Activated T-cell treated with anti-CD3 and anti-CD28 coated beads for 24 hours (primary cell): ENCODE measurements at regions not wholly inside any gene's neighbourhood (a gene's known extent, or its start where the extent isn't known, plus 50 kb on each side); places are given as distances from the start of the nearest gene placed in this dataset.

ENCODE experiments used
- DNase-seq: peaks from one replicate; pipeline ENCODE4 v3.0.0-alpha.2; 2020; ENCODE audit warnings: low read depth

DNA sequence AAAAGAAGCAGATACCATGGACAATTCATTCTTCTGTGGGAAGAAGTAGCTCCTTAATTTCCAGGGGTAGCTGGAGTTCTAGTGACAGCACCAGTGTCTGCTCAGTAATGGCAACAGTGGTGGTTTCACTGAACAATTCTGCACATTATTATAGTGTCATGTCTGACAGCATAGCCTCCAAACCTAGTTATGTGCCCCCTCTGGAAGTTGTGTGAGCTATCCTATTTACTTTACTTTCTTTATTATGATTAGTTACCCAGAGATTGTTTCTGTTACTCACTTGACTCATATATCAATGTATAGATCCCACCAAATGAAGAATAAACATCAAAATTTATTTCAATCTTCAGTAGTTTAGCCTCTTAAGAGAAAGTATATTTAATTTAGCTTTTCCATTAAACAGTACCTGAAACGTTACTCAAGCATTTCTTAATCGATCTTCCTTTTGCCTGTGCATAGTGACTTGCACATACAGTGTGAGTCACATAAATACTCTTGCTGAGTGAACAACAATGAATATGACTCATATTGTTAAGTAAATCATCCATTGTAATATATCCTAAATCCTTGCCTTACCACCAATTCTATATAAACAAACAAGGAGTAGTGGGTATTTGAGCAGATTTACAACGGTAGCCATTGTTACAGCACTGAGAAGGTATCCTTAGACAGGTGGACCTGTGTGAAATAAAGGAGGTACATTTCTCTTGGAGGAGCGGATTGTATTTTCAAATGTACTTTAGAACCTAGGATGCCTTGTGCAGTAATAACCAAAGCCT, 534.7 kb downstream of the ANKRD50 start:
- no peak for DNase-seq

DNA sequence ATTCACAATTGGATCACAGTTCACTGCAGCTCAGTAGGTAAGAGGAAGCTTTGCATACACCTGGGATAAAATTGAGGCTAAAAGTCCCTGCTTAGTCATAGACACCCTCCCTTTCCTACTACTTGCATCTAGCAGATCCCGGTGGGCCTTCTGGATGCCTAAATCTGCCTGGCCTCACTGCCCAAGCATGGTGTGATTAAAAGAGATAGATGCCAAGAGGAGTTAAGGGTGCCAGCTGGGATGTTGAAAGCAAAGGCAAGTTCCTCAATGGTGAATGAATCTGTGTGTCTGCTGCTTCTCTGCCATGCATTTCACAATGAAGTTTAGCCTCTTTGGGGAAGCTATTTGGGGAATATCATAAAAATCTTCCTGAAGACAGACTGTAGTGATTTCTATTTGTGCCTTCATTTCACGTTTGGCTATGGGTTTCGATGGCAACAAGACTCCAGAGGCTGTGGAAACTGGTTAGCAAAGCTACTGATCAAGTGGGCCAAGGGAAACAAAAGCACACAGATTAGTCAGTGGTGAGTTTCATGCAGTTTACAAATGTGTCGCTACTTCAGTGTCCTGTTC, 534.0 kb downstream of the ANKRD50 start:
- no peak for DNase-seq

DNA sequence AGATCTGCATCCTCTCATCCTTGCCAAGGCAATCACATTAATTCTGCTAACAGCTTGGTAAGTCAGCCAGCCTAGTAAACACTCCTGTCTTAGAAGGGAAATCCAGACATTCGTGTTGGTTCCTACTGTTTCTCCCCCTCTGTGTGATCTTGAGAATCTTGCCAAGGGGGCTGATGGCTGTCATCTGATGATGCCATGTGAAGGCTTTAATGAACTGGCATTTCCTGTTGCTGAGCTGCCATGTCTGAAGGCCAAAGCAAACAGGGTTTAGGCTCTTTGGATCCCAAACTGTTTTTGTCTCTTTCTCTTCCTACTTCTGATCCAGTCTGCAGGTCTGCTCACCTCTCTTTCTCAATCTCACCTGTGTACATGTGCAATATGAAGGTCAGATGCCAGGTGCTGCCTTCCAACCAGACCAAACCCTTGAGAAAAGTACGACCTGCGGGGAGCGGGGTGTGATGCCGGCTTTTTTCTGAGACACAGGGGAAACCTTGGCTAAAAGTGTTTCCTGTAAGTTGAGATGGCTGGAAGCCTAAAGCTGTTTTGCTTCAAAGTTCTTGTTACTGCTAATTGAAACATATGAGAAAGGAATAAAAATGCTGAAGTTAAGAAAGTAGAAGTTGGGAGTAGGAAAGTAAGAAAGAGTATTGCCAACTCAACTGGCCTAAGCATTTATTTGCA, 532.9 kb downstream of the ANKRD50 start:
- DNase-seq = no peak

DNA sequence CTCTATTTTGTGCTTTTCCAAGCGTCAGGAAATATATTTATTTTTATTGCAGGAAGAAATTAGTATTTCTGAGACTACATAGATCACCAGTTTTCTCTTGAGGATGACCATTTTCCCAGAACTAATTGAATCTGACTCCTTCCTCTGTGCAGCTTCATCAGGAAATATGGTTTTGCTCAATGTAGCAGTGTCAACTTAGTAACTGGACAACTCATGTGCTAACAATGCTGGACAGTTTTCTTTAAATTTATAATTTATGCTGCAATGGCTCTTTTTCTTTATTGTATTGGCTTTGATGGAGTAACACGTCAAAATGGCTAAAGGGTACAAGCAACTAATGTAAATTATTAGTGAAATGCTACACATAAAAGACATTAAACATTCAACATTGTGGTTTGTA, 531.5 kb downstream of the ANKRD50 start:
- DNase-seq = no peak

DNA sequence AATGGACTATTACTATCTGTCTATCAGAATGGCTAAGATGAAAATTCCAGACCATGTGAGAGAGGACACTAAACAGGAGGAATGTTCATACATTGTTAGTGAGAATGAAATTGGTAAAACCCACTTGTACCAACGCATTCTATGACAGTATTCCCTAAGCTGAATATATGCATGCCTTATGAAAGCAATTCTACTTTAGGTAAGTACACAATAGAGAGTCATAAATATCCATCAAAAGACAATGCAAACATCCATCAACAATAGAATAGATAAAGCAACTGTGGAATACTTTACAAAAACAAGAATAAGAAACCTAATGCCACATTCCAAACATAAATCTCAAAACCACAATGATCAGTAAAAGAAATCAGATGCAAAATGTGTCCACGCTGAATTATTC, 529.3 kb downstream of the ANKRD50 start:
- no peak for DNase-seq

DNA sequence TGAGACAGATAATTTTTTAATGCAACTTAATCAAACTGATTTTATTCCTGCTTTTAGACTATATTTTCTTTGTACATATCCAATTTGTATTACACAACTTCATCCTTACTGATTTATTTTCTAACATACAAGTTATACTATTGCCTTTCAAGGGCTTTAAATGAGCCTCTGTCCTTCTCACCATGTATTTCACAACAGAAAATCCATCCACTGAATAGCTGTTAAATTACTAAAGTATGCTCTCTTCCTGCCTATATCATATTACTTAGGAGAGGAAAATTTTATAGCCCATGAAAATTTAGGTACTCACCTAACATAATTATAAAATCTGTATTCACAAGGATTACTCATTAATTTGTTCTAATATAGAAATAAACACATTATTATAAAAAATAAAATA, 528.6 kb downstream of the ANKRD50 start:
- no peak for DNase-seq

DNA sequence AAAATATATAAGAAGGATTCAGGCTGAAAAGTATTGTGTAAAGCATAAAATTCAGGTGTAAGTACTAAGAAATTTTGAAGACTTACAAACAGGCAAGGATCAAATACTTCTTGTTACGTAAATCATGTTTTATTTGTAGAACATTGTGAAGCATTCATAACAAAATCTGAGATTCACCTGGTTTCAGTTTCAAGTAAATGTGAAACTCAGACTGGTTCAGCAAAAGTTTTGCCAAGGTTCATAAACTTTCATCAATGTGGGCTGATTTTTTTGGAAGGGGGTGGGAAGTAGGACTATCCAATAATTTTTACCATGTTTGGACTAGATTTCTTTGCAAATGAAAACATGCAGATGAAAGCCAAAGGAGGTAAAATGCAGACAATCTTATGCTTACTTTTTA, 527.7 kb downstream of the ANKRD50 start:
- no peak for DNase-seq

DNA sequence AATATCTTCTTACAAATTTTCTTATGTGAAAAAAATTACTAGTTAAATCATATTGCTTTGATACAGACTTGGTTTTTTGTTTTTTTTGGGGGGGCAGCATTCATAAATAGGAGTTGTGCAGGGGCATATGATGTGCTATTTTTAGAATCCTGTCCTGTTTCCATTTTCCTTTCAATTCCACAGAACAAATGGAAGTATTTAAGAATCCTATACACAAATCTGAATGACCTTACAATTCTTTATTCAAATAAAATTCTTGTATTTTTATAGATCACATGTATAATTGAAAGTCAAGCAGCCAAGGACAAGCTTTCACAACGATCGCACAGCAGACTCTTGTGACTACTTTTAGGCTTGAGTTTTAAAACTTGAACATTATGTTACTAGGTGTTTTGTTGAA, 523.9 kb downstream of the ANKRD50 start:
- DNase-seq = no peak

DNA sequence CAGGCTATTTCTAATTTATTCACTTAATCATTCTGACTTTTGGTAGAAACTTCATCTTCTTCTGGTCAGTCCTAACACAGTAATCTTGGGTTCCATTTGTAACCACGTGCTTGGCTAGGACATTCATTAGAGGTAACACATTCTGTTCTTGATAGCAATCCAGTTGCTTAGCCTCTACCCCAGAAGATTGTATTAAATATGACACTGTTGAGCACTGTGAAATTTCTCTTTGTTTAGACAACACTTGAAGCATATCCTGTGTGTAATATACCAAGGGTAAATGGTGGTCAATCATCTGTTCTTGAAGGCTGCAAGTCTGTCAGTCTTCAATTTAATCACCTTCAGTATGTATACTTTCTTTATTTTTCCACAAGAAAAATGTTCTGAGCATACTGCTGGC, 523.0 kb downstream of the ANKRD50 start:
- no peak for DNase-seq

DNA sequence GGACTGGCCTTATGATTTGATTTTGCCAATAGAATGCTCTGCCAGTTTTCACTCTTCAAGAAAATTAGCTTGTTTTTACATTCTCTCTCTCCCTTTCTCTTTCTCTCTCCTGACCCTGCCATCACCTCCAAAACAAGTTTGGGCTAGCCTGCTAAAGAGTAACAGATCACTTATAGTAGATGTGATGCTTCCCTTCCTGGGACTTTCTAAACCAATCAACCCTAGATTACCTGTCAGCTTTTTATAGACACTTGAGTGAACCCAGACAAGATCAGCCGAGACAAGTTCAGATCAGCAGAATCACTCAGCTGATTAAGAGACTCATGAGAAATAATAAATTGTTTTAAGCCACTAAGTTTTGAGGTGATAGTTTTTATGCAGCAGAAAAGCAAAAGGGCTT, 521.2 kb downstream of the ANKRD50 start:
- DNase-seq = no peak

DNA sequence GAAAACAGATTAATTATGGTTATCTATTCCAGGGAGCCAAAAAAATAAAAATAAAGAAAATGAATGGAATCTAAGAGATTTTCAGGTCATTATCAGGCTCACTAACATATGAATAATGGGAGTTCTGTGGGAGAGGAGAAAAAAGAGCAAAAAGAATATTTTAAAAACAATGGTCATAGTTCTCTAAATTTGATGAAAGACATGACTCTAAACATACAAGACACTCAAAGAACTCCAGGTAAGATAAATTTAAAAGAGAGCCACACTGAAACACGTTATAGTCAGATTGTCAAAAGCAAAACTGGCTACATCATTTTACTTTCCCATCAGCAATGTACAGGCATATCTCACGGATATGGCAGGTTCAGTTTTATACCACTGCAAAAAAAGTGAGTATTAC, 520.0 kb downstream of the ANKRD50 start:
- no peak for DNase-seq

DNA sequence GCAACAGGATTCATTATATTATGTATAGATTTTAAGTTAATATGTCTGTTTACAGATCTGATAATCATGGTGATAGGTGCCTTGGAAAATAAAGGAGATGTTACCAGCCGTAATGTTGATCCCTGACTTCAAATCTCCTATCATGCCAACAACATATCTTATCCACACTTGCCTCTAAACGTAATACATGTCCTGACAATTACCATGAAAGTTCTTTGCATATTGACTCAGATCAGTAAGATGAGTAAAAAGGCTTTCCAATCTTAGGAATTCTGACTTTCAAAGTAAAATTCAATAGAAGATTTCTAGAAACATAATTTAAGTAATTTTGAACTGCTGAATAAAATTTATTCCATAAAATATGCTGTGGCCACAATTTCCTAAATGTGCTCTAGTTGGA, 513.3 kb downstream of the ANKRD50 start:
- DNase-seq = no peak

DNA sequence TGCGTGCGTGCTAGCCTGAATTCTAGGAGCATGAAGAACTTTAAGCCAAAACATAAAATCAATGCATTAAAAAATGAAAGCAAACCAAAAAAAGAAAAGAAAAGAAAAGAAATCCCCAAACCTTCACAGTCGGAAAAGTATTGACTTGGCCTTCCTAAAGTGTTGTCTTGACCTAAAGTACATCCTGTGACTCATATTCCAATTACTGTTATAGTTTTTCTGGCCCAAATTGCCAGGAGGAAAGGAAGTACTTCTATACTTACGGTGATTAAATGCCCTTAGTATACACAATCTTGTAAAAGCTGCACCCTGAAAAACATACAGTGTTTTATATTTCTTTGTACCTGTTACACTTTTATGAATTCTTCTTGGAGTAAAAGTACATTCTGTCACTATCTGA, 512.8 kb downstream of the ANKRD50 start:
- no peak for DNase-seq

DNA sequence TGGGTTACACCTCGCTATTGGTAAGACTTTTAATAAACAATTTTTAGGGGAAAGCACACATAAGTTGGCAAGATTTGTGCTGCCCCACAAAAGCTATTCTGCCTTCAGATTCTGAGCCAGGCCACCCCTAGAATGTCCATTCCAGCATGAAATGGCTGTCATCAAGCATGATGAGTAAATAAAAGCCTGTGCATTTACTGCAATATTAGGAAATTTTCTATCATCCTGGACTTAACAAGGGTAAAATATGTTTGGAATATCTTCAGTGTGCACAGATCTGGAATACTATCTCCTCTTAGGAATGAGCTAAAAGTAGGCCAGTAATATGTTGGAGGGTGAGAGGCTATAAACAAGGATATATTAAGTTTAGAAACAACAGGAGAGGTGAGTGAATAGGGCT, 510.9 kb downstream of the ANKRD50 start:
- DNase-seq = no peak

DNA sequence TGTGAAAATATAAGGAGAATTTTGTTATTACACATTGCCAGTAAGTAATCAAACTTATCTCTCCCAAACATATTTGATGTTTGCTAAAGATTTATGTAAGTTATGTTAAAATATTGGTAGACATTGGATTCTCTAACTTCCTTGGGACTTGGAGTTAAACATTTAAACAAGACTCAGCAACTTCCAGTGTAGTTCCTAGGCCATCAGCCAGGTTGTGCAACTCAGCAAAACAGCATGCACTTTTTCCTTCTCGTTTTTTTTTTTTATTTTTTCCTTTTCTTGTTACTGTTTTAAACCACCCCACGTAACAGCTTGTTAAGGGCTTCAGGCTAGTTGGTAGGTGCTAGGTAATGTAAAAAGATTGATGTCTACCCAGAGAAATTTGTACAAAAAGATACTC, 510.4 kb downstream of the ANKRD50 start:
- no peak for DNase-seq

DNA sequence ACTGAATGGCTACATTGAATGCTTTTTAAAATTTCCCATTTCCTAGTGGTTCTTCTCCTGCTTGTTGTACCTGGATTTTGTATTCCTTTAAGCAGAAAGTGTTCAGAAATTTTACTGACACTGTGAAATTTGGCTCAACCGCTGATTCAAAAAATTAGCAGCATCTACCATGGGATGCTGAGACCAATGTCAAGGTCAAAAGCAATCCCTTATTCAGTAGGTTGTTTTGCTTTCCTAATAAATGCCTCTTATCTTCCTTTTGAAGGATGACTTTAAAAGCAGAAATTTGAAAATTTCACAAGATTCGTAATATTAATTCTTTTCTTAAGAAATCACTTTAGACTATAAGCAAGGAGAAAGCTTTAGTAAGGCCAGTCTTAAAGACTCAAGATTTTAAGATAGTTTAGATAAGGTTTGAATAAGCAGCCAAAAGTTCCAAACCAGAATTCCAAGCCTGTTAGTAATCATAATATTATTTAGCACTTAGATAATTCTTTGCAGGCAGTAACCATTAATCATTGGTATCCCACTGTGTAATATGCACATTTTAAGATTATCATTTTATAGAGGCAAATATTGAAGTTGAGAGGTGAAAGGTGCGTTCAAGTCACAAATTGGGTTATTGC, 508.8 kb downstream of the ANKRD50 start:
- DNase-seq = no peak

DNA sequence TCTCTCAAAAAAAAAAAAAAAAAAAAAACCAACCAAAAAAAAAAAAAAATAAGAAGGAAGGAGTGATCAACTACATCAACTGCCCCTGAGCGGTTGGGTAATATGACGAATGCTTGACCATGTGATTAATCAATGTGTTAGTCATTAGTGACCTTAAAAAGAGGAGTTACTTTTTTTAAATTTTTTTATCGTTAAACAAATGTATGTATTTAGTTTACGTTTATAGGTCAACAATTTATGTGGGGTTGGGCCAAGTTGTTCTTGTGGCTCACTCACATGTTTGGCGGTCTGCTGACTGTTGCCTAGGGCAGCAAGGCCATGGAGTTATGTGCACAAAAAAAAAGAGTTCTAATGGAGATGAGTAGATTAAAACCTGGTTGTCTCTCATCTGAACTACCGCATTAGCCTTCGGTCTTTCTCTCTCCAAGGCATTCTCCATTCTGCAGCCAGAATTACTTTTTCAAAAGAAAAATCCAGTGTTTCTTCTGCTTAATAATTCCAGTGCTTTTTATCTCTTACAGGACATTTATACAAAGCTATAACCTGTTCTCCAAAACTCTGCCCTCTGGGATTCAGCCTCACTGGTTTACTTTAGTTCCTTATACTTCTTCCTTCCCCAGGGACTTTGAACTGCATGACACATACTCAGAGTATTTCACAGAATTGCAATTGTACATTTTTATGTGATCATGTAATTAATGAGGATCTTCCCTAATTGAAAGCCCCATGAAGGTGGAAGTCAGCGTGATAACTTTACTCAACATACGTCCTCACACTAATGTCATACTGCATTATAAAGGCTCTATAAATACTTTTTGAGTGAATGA, 505.5 kb downstream of the ANKRD50 start:
- no peak for DNase-seq

DNA sequence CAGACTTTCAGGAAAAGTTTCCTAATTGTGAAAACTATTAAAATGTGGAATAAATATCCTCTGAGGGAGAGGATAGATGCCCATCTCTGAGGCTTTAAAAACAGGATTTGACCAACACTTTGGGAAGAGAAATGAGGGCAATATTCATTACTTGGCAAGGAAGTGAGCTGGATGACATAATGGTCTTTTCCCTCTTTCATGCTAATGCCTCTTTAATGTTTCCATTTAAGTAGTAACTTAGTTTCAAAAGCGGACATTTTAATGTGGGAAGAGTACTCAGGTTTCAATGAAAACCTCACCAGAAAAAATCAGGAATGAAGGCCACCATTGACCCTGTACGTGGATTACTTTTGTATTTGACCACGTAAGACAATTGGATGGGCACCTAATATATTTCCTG, 503.3 kb downstream of the ANKRD50 start:
- DNase-seq = no peak

DNA sequence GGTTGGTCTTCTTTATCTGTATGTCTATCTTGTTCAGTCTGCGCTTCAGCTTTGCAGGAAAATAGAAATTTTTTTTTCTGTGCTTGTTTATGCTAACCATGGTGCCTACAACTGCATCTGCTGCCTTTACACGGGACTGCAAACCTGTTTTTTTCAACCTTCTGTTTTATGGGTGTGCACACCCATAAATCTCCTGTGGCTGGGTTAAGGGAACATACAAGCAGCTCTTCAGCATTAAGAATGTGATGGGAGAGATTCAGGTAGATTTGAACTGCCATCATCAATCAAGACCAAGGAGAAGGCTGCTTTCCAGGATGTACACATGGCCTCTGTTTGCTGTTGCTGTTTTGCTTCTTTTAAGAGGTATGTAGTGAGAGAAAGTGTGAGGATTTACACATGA, 502.9 kb downstream of the ANKRD50 start:
- DNase-seq = no peak

DNA sequence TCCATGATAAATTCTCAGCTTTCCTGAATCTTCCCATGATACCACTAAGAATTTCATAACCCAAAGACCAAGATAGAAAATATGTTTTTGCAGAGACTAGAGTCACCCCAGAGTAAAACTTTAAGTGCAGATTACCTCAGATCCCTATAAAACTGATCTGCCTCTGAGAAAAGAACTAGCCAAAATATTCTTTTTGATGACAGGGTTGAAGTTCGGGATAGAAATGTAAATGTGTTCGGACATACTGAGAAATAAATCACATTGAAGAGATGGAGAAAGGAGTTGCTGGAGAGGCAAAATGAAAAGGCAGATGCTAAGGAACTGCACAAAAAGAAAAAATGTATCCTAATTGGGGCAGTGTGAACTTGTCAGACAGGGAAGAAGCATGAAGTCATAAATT, 501.8 kb downstream of the ANKRD50 start:
- no peak for DNase-seq

DNA sequence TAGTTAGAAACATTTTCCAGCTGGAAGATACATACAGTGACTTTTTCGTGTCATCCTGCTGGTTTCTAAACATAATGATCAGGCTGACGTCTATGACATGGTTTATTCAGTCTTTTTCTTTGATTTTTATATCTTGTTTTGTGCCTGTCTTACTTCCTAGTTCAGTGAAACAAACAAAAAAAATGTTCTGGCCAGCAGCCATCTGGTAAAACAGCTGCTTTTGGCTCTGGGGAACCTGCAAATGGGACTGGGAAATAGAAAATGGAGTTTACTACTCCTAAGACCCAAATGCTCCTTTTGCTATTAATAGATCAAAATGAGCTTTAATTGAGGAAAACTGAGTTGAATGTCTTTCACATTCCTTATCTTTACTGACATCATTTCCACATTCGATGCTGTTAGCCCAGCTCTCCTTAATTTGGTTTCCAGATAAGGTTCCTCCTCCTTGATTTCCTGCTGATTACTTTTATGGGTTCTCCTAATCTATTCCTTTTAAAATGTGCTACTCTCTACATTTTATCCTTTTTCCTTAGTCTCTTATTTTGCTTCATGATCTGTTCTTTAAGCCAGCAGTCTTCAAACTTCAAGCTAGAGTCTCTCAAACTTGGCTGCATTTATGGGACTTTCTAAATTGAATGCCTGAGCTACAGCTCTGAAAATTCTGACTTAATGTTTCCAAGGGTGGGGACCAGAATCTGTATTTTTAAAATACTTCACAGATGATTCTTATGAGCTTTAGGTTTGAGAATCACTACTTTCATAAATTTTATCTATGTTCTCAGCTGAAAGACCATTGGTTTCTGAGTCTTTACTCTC, 499.5 kb downstream of the ANKRD50 start:
- no peak for DNase-seq
